Islet precursor cell (in vitro differentiated cells): ENCODE measurements at regions not wholly inside any gene's neighbourhood (a gene's known extent, or its start where the extent isn't known, plus 50 kb on each side); places are given as distances from the start of the nearest gene placed in this dataset.

Experiments used
- DNase-seq: peaks from one replicate; pipeline ENCODE4 v3.0.0-alpha.2; 2018

DNA sequence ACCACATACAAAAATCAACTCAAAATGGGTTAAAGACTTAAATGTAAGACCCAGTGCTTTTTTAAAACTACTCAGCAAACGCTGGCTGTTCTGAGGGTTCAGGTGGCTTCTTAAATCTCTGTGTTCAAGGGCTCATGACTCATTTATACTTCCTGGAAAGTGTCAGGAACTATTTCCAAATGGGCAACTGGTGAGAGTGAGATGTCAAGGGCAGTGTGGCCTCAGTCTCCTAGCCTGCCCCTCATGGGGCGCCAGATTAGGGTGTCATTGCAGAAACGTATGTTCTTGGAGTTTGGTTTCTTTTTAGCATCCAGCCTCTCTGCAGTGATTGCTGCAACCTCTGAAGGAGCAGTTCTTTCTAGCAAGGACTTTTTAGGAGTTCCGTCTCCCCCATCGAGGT, 485.4 kb downstream of the TNS1 start:
- no peak for DNase-seq

GRCh38 chr2:217515615-217516309, 487.0 kb downstream of the TNS1 start:
- no peak for DNase-seq

- no peak for DNase-seq
These were observed 489.5 kb downstream of the TNS1 start for GRCh38 chr2:217513258-217513657.

DNA sequence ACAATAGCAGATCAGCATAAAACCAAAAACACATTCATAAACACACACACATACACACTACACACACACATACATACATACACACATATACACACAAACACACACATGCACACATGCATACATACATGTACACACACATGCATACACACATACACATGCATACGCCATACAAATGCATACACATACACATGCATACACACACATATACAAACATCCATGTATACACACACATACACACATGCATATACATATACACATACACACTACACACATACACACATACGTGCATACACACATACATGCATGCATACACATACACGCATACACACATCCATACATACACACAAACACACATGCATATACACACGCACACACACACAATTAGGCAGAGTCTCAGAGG, 490.1 kb downstream of the TNS1 start:
- DNase-seq, result no peak

- no peak for DNase-seq
These were observed 490.5 kb downstream of the TNS1 start for GRCh38 chr2:217512259-217512658.

DNA sequence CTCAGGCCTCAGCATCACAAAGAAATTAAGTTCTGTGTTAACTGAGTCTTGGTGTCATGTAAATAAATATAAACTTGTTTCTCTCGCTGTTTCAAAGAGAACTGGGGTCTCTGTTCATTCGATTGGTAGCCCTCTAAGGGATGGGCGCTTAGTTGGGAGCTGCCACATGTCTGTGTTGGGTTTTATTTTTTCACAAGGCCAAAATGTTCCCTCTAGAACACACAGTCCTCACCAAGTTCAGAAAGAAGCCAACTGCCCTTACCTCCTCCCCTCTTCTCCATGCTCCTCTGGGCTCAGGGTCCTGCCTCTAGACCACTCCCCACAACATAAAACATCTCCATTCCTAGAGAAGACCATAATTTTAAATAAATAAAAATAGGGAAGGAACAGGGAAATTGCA, 490.9 kb downstream of the TNS1 start:
- DNase-seq, result no peak

GRCh38 chr2:217510771-217511291, 492.0 kb downstream of the TNS1 start:
- peak; percentile 96 for DNase-seq

DNA sequence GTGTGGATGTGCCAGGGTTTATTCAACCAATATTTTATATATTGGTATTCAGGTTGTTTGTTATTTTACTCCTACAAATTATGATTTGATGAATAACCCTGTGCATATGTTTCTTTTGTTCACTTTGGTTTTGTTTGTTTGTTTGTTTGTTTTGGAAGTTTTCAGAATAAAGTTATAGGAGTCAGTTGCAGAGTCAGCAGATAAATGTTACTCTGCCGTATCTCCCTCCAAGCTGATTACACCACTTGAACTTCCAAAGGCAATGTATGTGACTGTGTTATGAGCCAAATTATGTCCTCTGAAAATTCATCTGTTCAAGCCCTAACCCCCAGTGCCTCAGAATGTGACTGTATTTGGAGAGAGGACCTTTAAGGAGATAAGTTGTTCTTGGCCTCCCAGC, 497.5 kb downstream of the TNS1 start:
- no peak for DNase-seq

- no peak for DNase-seq
These were observed 500.9 kb downstream of the TNS1 start for GRCh38 chr2:217501887-217502286.

DNA sequence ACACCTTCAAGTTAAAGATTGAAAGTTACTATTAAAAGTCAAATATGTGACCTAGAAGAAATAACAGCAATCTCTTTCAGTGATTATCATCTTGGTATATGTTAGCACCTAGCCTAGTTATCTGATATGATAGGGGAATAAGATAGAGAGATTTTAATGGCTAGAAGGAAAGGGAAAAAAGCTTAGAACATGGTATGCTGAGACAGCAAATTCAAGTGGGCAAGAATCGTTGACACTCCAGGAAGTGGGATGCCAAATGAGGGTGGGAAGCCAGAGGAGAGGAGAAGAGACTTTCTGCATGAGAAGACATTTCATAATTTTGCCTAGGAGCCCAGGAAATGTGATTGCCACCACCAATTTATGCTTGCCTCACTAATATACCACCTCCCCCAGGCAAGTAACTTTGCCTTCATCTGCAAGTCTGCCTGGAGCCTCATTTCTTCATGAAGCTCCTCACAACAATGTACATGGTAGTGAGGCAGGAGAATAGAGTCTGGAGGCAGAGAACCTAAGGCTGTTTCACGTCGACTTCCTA, 504.9 kb downstream of the TNS1 start:
- DNase-seq, result no peak

- no peak for DNase-seq
These were observed 508.2 kb downstream of the TNS1 start for GRCh38 chr2:217494557-217494956.

DNA sequence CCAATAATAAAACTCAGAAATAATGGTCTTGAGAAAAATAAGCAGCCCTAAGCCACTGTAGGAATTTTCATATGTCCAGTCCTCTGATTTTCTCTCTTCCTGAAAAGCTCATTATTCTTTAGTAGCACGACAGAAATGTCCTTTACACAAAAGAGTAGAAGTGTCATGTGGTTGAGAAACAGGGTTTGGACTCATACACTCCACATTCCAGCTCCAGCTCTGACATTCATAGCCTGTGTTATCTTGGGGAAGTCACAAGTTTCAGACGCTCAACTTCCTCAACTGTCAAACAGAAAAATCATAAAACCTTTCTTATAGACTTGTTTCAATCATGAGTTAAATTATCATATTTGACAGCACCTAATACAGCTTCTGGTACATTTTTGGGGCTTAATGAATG, 511.5 kb downstream of the TNS1 start:
- no peak for DNase-seq

DNA sequence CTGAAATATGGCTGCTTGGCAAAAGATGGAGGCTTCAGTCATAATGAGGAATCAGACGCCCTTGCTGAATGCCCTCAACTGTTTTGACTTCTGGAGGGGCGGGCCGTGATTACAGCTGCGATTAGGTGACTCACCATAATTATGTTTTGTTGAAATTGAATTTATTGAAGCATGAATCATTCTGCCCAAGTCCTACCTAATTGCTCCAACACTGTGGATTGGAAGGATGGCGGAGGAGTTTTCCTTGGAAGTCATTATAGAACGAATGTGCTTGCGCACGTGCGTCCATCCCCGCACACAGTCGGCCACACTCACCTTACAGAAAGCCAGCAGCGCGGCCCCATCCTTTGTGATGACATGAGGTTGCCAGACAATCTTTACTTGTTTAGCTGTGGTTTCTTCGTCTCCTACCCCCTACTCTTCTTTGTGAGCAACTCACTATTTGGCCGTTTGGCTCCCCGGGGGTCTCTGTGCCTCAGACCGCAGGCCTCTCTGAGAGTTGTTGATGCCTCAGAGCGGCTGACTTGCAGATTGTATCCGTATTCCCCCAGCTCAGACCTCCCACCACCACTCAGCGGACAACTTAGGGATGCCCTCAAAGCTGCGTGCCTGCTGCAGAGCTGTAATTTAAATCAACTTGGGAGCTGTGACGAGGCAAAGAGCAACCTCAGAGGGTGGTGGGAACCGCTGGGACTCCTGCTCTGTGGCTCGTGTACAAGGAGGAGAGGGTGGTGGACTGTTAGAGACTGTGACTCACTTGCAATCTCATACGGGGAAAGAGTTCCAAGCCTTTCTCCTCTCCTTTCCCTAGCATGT, 513.4 kb downstream of the TNS1 start:
- no peak for DNase-seq

DNA sequence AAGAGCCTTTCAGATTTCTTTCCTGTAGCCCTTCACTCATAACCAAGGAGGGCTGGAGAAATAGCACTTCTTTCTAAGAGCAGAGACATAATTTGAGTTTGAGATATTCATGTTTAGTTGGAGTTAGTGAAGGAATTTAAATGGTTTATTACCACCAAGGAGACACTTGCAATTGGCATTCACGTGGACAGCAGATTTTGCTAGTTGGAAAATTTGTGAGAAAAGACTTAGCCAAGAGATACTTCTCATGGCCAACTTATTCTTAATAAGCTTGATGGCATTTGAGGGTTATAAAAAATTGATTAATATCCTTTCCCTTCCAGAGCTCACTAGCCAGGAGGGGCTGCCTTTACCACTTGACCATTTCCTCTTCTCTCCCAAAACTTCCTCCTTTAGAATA, 518.7 kb downstream of the TNS1 start:
- no peak for DNase-seq

DNA sequence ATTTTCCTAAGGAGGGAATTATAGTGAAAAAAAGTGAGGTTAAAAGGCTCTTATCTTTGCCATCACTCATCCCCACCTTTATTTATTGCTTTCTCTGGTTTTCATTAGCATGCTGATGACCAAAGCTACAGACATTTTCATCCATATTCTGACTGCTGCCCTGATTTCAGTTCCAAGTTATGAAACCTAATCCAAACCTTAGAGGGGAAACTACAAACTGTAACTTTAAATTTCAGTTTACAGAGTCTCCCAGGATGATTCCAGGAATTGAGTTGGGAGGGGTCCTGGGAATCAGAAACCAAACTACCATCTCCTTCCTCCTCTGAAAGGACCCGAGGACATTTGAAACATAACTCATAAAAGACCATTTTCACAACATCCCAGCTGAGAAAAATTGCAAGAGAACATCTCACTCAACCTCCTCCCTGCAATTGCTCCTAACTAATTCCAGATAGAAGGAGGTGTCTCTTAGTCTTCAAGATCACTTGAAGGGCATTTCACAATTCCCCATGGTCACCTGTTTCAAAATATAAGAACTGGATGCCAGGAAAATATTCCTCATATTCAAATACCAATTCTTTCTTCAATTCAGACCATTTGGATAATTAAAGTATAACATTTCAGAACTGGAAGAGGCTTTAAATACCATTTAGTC, 520.6 kb downstream of the TNS1 start:
- DNase-seq, result no peak

DNA sequence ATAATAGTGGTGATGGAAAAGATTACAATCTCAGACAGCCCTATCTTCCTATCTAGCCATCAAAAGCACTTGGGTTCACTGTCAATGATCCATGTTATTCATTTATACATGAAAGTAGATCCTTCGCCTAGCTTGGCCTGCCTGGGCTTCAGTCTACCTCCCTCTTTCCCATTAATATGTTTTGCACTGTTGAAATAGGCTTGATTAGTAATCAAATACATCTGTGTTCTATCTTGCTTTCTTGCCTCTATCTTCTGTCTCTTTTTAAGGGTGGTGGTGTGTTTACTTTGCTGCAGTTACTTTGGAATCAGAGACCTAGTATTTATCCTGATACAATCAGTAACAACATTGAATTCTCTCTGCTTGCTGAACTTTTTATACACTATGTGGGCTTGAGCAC, 521.2 kb downstream of the TNS1 start:
- no peak for DNase-seq

GRCh38 chr2:217479566-217479965, 523.2 kb downstream of the TNS1 start:
- no peak for DNase-seq

- peak; percentile 71 for DNase-seq
These were observed 523.9 kb downstream of the TNS1 start for GRCh38 chr2:217478831-217479455.

DNA sequence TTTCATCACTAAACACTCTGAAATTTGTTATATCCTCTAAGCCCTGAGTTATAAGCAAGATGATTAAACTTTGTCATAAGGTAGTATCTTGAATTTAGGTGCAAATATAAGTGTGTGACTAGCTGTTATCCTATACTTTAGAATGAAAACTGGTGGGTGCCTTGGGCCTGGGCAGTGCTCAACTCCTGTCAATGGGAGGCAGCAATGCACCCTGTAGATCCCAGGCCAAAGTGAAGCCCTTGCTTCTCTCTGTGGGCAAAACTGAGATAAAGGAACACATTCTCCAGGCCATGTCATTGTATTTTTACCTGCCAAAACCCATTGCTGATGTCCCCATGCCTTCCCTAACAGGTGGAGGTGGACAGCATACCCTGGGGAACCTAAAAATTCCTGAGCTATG, 525.2 kb downstream of the TNS1 start:
- DNase-seq, result no peak

DNA sequence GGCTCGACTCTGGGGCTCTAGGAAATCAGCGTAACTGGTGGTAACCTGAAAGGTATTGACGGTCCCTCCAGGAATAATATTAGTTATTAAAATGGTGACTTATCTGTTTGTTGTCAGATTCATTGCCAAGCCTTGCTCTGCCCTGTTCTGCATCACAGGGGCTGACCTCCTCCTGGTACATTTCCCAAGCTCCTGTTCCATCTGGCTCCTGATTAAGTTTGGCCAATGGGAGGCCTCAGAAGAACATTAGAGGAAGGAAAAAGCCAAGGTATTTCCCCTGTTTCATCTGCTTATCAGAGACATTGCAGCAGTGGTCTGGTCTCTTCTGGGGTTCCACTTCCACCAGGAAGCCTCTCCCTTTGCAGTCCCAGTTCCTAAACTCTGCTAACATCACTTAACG, 527.0 kb downstream of the TNS1 start:
- no peak for DNase-seq

GRCh38 chr2:217475101-217475500, 527.7 kb downstream of the TNS1 start:
- DNase-seq, result no peak

GRCh38 chr2:217471319-217471718, 531.5 kb downstream of the TNS1 start:
- DNase-seq, result no peak

DNA sequence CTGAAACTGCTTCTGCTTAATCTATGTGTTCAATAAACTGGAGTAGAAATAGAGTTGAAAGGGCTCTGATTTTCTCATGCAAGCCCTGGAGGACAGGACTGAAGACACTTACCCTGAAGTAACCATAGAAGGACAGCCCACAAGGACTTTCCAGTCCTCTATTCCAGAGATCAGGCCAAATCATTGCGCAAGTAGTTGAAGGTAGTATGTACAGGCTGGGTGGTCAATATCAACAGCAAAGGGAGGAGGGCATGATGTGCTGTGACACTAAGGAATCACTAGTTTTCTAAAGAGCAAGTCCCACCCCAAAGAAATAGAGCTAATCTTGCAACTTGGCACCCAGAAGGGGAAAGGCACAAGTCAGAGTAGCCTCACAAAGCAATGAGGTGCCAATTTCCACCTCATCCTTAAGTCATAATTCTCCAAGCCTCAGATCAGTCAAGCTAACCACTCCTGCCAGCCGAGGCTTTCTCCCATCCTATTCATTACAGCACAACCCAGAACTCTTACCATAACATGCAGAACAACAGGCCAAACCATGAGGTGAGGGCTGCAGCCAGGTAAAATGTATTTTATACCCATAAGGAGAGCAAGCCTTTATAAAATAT, 533.5 kb downstream of the TNS1 start:
- no peak for DNase-seq
